Neuronal stem cell (in vitro differentiated cells): ENCODE measurements at regions not wholly inside any gene's neighbourhood (a gene's known extent, or its start where the extent isn't known, plus 50 kb on each side); places are given as distances from the start of the nearest gene placed in this dataset.

ENCODE experiments used
- DNase-seq: peaks from one replicate; pipeline ENCODE4 v3.0.0-alpha.2; 2013; ENCODE audit warnings: low spot score
- H2AFZ ChIP-seq: one replicate; pipeline ENCODE4 v1.6.1; 2013; ENCODE audit warnings: mild to moderate bottlenecking, low read length, inconsistent platforms
- H2AK5ac ChIP-seq: 2 replicates; pipeline ENCODE4 v1.6.1; 2013; ENCODE audit warnings: low read depth, mild to moderate bottlenecking, inconsistent platforms, low read length, moderate library complexity, mixed read lengths
- H2BK120ac ChIP-seq: 2 replicates; pipeline ENCODE4 v1.6.1; 2013; ENCODE audit warnings: low read depth, mild to moderate bottlenecking, inconsistent platforms, low read length, moderate library complexity, mixed read lengths
- H2BK12ac ChIP-seq: one replicate; pipeline ENCODE4 v1.6.1; 2013; ENCODE audit warnings: low read length, inconsistent platforms
- H2BK15ac ChIP-seq: 2 replicates; pipeline ENCODE4 v1.6.1; 2013; ENCODE audit warnings: mild to moderate bottlenecking, low read length, inconsistent platforms, mixed read lengths
- H2BK5ac ChIP-seq: one replicate; pipeline ENCODE4 v1.6.1; 2013; ENCODE audit warnings: inconsistent platforms, mild to moderate bottlenecking, low read length, moderate library complexity
- H3K14ac ChIP-seq: one replicate; pipeline ENCODE4 v1.6.1; 2013; ENCODE audit warnings: low read length, inconsistent platforms
- H3K18ac ChIP-seq: 2 replicates; pipeline ENCODE4 v1.6.1; 2013; ENCODE audit warnings: low read length, inconsistent platforms
- H3K23ac ChIP-seq: 2 replicates; pipeline ENCODE4 v1.6.1; 2013; ENCODE audit warnings: low read depth, mild to moderate bottlenecking, mixed read lengths, low read length, inconsistent platforms; ENCODE audit not compliant: poor library complexity
- H3K27ac ChIP-seq: replicated peaks from 3 replicates; pipeline ENCODE4 v1.5.1; 2013; ENCODE audit warnings: low read length, inconsistent platforms
- H3K27me3 ChIP-seq, 3 experiments: 2 replicates each; pipeline ENCODE4 v1.6.1; 2013; ENCODE audit warnings: low read length in 3 of 3, mild to moderate bottlenecking in 2 of 3, inconsistent platforms in 1 of 3, low read depth in 1 of 3, mixed read lengths in 1 of 3, moderate library complexity in 1 of 3; ENCODE audit not compliant: control insufficient read depth in 3 of 3, insufficient read depth in 3 of 3
- H3K36me3 ChIP-seq, 2 donors: replicated peaks in 1 of 2; 2 replicates each; pipeline ENCODE4 v1.6.1; 2013; ENCODE audit warnings: low read length in 2 of 2; ENCODE audit not compliant: control insufficient read depth in 2 of 2, insufficient read depth in 2 of 2
- H3K4ac ChIP-seq: 2 replicates; pipeline ENCODE4 v1.6.1; 2013; ENCODE audit warnings: inconsistent platforms, mild to moderate bottlenecking, low read length, moderate library complexity
- H3K4me1 ChIP-seq, 2 donors: 1 replicate in 1 of 2; 2 replicates in 1 of 2; pipeline ENCODE4 v1.6.1; 2013; ENCODE audit warnings: low read length in 2 of 2, low read depth in 1 of 2; ENCODE audit not compliant: control insufficient read depth in 2 of 2, insufficient read depth in 1 of 2
- H3K4me2 ChIP-seq: one replicate; pipeline ENCODE4 v1.6.1; 2013; ENCODE audit warnings: mild to moderate bottlenecking, low read length, inconsistent platforms; ENCODE audit not compliant: insufficient read depth, poor library complexity, severe bottlenecking
- H3K4me3 ChIP-seq, 2 donors: 2 replicates each; pipeline ENCODE4 v1.5.1; 2013; ENCODE audit warnings: low read length in 2 of 2, mild to moderate bottlenecking in 2 of 2, inconsistent platforms in 1 of 2, moderate library complexity in 1 of 2
- H3K79me1 ChIP-seq: one replicate; pipeline ENCODE4 v1.6.1; 2013; ENCODE audit warnings: low read depth, mild to moderate bottlenecking, inconsistent platforms, low read length, moderate library complexity
- H3K9ac ChIP-seq: one replicate; pipeline ENCODE4 v1.6.1; 2013; ENCODE audit warnings: mild to moderate bottlenecking, low read depth, low read length, inconsistent platforms; ENCODE audit not compliant: poor library complexity
- H3K9me3 ChIP-seq, 2 donors: replicated peaks in 1 of 2; 2 replicates each; pipeline versions ENCODE3 to v1.6.1; 2013; ENCODE audit warnings: low read length in 2 of 2, mild to moderate bottlenecking in 2 of 2, inconsistent platforms in 1 of 2, low read depth in 1 of 2, mixed read lengths in 1 of 2, moderate library complexity in 1 of 2; ENCODE audit not compliant: control insufficient read depth in 2 of 2, insufficient read depth in 1 of 2
- H4K8ac ChIP-seq: one replicate; pipeline ENCODE4 v1.6.1; 2013; ENCODE audit warnings: low read depth, mild to moderate bottlenecking, inconsistent platforms, low read length, moderate library complexity
- H4K91ac ChIP-seq: one replicate; pipeline ENCODE4 v1.6.1; 2013; ENCODE audit warnings: low read length, low read depth, mild to moderate bottlenecking, inconsistent platforms; ENCODE audit not compliant: poor library complexity
- WGBS, 2 donors: extraction: QIAGEN DNeasy Blood & Tissue Kit; methylation state at CpG; one replicate each; pipeline ENCODE4 v1.1.7; 2013; ENCODE audit warnings: missing lambda C conversion rate in 2 of 2, mixed read lengths in 1 of 2; ENCODE audit not compliant: insufficient read length in 2 of 2, insufficient replicate concordance in 1 of 2; ENCODE audit errors: extremely low coverage in 2 of 2; 5-methylcytosine and 5-hydroxymethylcytosine counted together

DNA sequence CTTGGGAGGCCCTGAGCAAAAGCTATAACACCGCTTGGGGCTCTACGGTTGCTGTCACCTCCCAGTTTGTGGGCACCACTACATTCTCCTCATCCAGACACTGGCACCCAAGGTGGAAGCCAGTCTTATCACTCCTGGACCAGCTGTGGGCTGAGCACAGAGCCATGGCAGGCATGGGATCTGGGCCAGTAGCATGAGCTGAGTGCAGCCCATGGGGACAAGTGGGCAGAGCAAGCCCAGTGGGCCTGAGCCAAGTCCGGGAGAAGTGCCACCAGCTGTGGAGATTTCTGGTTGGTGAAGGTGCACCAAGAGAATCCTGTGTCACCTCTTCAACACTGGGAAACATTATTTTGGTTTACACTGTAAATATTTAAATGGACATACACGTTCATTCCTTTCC lies 1013.0 kb downstream of the TECRL start:
- no peak for DNase-seq
- no CpG with 5 or more reads among the region's 4 CpGs for WGBS, 2 donors
- H3K4me3 ChIP-seq, result no peak overlapping the region
- no peak overlapping the region for H2BK12ac ChIP-seq
- no peak overlapping the region for H4K8ac ChIP-seq
- no peak overlapping the region for H3K23ac ChIP-seq
- no peak overlapping the region for H2BK15ac ChIP-seq
- no peak overlapping the region for H3K9ac ChIP-seq
- peaks cover 5 to 7% of the 10 kb centered on the region in 2 donors for H3K9me3 ChIP-seq
- no peaks in the 10 kb centered on the region for H3K36me3 ChIP-seq
- H3K4me2 ChIP-seq, result no peak overlapping the region
- peak overlapping the region; percentile 66 for H2AFZ ChIP-seq
- H3K4ac ChIP-seq, result no peak overlapping the region
- no peaks in the 10 kb centered on the region for H3K27me3 ChIP-seq
- no peak overlapping the region for H2BK5ac ChIP-seq
- H3K18ac ChIP-seq, result peak overlapping the region; percentile 29
- no peak overlapping the region for H3K27ac ChIP-seq
- H3K79me1 ChIP-seq, result no peaks in the 10 kb centered on the region
- no peak overlapping the region for H4K91ac ChIP-seq
- no peak overlapping the region for H2BK120ac ChIP-seq
- no peak overlapping the region for H3K14ac ChIP-seq
- H3K4me1 ChIP-seq, result no peaks in the 10 kb centered on the region
- no peak overlapping the region for H2AK5ac ChIP-seq

DNA sequence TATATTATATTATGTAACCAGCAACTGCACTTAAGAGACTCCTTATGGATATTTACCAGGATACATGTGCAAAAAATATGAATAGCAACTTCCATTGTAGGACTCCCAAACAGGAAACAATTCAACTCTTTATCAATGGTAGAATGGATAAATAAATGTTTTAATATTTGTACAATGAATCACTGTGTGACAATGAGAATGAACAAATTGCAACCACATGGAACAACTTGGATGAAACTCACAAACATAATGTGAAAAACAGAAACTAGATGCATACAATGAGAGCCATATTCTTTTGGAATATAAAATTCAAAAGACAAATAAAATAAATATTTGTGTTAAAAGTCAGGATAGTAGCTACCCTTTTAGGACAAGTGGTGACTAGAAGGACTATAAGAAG lies 1015.7 kb downstream of the TECRL start:
- no peak overlapping the region for H3K4me3 ChIP-seq
- H2BK120ac ChIP-seq, result no peak overlapping the region
- H3K9me3 ChIP-seq, result peaks cover 5 to 7% of the 10 kb centered on the region in 2 donors
- no peak overlapping the region for H4K91ac ChIP-seq
- no peak overlapping the region for H3K4me2 ChIP-seq
- H2BK12ac ChIP-seq, result no peak overlapping the region
- H3K9ac ChIP-seq, result no peak overlapping the region
- H3K4me1 ChIP-seq, result no peaks in the 10 kb centered on the region
- H3K23ac ChIP-seq, result no peak overlapping the region
- H3K4ac ChIP-seq, result no peak overlapping the region
- no peak overlapping the region for H2AK5ac ChIP-seq
- no peak for DNase-seq
- H4K8ac ChIP-seq, result no peak overlapping the region
- no peak overlapping the region for H3K27ac ChIP-seq
- no peak overlapping the region for H2BK5ac ChIP-seq
- H2BK15ac ChIP-seq, result no peak overlapping the region
- H2AFZ ChIP-seq, result no peak overlapping the region
- H3K27me3 ChIP-seq, result no peaks in the 10 kb centered on the region
- no peak overlapping the region for H3K14ac ChIP-seq
- H3K79me1 ChIP-seq, result no peaks in the 10 kb centered on the region
- no peak overlapping the region for H3K18ac ChIP-seq
- H3K36me3 ChIP-seq, result no peaks in the 10 kb centered on the region

DNA sequence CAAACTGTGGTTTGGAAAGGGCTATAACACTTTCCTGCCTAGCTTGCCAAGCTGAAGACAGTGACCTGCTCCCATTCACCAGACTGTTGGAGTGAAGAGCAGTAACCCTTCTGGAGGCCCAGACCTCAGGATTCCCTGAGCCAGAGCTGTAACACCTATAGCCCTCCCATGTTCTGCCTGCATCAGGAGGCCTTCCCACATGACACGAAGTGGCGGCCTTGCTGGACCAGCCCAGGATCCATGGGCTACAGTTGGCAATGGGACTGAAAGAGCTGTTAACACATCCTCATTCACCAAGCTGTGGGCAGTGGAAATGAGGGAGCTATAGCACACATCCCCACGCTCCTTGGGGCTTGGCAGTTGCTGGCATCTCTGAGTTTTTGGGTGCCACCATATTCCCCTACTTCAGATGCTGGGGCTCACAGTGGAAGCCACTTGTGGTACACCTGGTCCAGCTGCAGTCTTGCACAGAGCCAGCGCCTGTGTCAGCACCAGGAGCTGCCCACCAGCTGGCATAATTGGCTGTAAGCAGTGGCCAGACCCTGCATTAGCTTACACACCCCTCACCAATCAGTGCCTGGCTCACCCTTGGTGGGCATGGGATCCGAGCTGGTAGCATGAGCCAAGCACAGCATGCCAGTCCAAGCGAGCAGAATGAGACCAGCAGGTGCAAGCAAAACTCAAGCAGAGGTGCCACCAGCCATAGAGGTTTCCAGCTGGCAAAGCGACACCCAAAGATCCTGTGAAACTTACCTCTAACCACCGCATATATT lies 1029.3 kb downstream of the TECRL start:
- DNase-seq, result no peak
- Histone ChIP-seq H2AFZ (peak overlapping the region; percentile 61), H2BK120ac (no peak overlapping the region), H4K91ac (no peak overlapping the region), H2AK5ac (no peak overlapping the region), H3K23ac (peak overlapping the region; percentile 39), H4K8ac (no peak overlapping the region), H3K4me1 (no peaks in the 10 kb centered on the region), H3K4me2 (no peak overlapping the region), H2BK15ac (no peak overlapping the region), H3K4ac (no peak overlapping the region), H3K14ac (no peak overlapping the region), H3K18ac (peak overlapping the region; percentile 77), H3K4me3 (peak overlapping the region in 1 of 2 donors; percentile 4), H2BK5ac (no peak overlapping the region), H3K9ac (no peak overlapping the region), H3K27me3 (no peaks in the 10 kb centered on the region), H3K9me3 (peaks cover 0 to 2% of the 10 kb centered on the region in 2 donors), H3K36me3 (no peaks in the 10 kb centered on the region), H3K27ac (no peak overlapping the region), H2BK12ac (no peak overlapping the region), H3K79me1 (no peaks in the 10 kb centered on the region)
- no CpG with 5 or more reads among the region's 8 CpGs for WGBS, 2 donors

GRCh38 chr4:63371001-63371400 lies 1038.2 kb downstream of the TECRL start:
- H3K4ac ChIP-seq, result no peak overlapping the region
- H3K18ac ChIP-seq, result no peak overlapping the region
- no peaks in the 10 kb centered on the region for H3K36me3 ChIP-seq
- H3K4me2 ChIP-seq, result no peak overlapping the region
- H2AFZ ChIP-seq, result no peak overlapping the region
- no peaks in the 10 kb centered on the region for H3K27me3 ChIP-seq
- H3K4me3 ChIP-seq, result no peak overlapping the region
- H3K79me1 ChIP-seq, result no peaks in the 10 kb centered on the region
- DNase-seq, result no peak
- no peaks in the 10 kb centered on the region for H3K9me3 ChIP-seq
- H2BK12ac ChIP-seq, result no peak overlapping the region
- H3K27ac ChIP-seq, result no peak overlapping the region
- H2BK15ac ChIP-seq, result no peak overlapping the region
- no peak overlapping the region for H4K91ac ChIP-seq
- H3K4me1 ChIP-seq, result no peaks in the 10 kb centered on the region
- no peak overlapping the region for H3K9ac ChIP-seq
- H2BK5ac ChIP-seq, result no peak overlapping the region
- no peak overlapping the region for H2AK5ac ChIP-seq
- H3K23ac ChIP-seq, result no peak overlapping the region
- H4K8ac ChIP-seq, result no peak overlapping the region
- no peak overlapping the region for H2BK120ac ChIP-seq
- H3K14ac ChIP-seq, result no peak overlapping the region
